Right kidney (tissue), 1 donor: ENCODE measurements at regions not wholly inside any gene's neighbourhood (a gene's known extent, or its start where the extent isn't known, plus 50 kb on each side); places are given as distances from the start of the nearest gene placed in this dataset.
"Not testable (repeated sequence)": the region's sequence is repeated elsewhere in the genome, so short reads cannot be mapped to it uniquely, and the experiment has no call there.

Experiments
- DNase-seq: peaks from one replicate; pipeline ENCODE4 v3.0.0-alpha.2; 2016

- DNase-seq = no peak
Measured at GRCh38 chr5:116830079-116830478, 255.5 kb upstream of the SEMA6A start.

- DNase-seq = no peak
Measured at GRCh38 chr5:116827078-116827477, 252.5 kb upstream of the SEMA6A start.

GRCh38 chr5:116825486-116825885, 250.9 kb upstream of the SEMA6A start:
- DNase-seq = no peak

GRCh38 chr5:116824751-116825438, 250.3 kb upstream of the SEMA6A start:
- no peak for DNase-seq

- no peak for DNase-seq
Measured at GRCh38 chr5:116814626-116815385, 240.2 kb upstream of the SEMA6A start.

GRCh38 chr5:116813906-116814305, 239.3 kb upstream of the SEMA6A start:
- DNase-seq = no peak

GRCh38 chr5:116813356-116813755, 238.7 kb upstream of the SEMA6A start:
- DNase-seq = no peak

- DNase-seq = no peak
Measured at GRCh38 chr5:116810951-116811350, 236.3 kb upstream of the SEMA6A start.

GRCh38 chr5:116806836-116807235, 232.2 kb upstream of the SEMA6A start:
- no peak for DNase-seq

GRCh38 chr5:116799401-116799800, 224.8 kb upstream of the SEMA6A start:
- no peak for DNase-seq

- no peak for DNase-seq
Measured at GRCh38 chr5:116795189-116795588, 220.6 kb upstream of the SEMA6A start.

GRCh38 chr5:116789522-116789921, 214.9 kb upstream of the SEMA6A start:
- no peak for DNase-seq

GRCh38 chr5:116788851-116789403, 214.3 kb upstream of the SEMA6A start:
- DNase-seq = no peak

GRCh38 chr5:116787570-116787969, 212.9 kb upstream of the SEMA6A start:
- no peak for DNase-seq

GRCh38 chr5:116785106-116785505, 210.5 kb upstream of the SEMA6A start:
- no peak for DNase-seq

- no peak for DNase-seq
Measured at GRCh38 chr5:116779846-116780245, 205.2 kb upstream of the SEMA6A start.

GRCh38 chr5:116778651-116779280, 204.1 kb upstream of the SEMA6A start:
- DNase-seq = no peak

GRCh38 chr5:116778032-116778431, 203.4 kb upstream of the SEMA6A start:
- DNase-seq = peak; percentile 30

GRCh38 chr5:116773926-116774325, 199.3 kb upstream of the SEMA6A start:
- DNase-seq = no peak

- no peak for DNase-seq
Measured at GRCh38 chr5:116772806-116773205, 198.2 kb upstream of the SEMA6A start.

GRCh38 chr5:116772152-116772501, 197.5 kb upstream of the SEMA6A start:
- no peak for DNase-seq

GRCh38 chr5:116771466-116772151, 197.0 kb upstream of the SEMA6A start:
- no peak for DNase-seq

- not testable (repeated sequence) for DNase-seq
Measured at GRCh38 chr5:116769953-116770352, 195.3 kb upstream of the SEMA6A start.
